ENCODE measurements at regions not wholly inside any gene's neighbourhood (a gene's known extent, or its start where the extent isn't known, plus 50 kb on each side); places are given as distances from the start of the nearest gene placed in this dataset.
A peak's percentile ranks its signal among the peaks of the same experiment; 100 is the strongest.
"Not testable (repeated sequence)": the region's sequence is repeated elsewhere in the genome, so short reads cannot be mapped to it uniquely, and the experiment has no call there.

GRCh38 chr7:81887098-81888090 is 117.5 kb upstream of the HGF start:
- no peak for DNase-seq

GRCh38 chr7:81886211-81886764 is 116.4 kb upstream of the HGF start:
- DNase-seq, result no peak

- DNase-seq, result no peak
Measured at GRCh38 chr7:81884817-81885216, 115.0 kb upstream of the HGF start.

GRCh38 chr7:81883801-81884393 is 114.0 kb upstream of the HGF start:
- DNase-seq, result no peak

- no peak for DNase-seq
Measured at GRCh38 chr7:81882086-81882485, 112.2 kb upstream of the HGF start.

- DNase-seq, result no peak
Measured at GRCh38 chr7:81877890-81878289, 108.0 kb upstream of the HGF start.

GRCh38 chr7:81873559-81873958 is 103.7 kb upstream of the HGF start:
- peak; percentile 13 for DNase-seq

GRCh38 chr7:81871606-81872265 is 101.9 kb upstream of the HGF start:
- no peak for DNase-seq

- DNase-seq, result no peak
Measured at GRCh38 chr7:81870608-81871007, 100.8 kb upstream of the HGF start.

GRCh38 chr7:81869670-81870069 is 99.8 kb upstream of the HGF start:
- DNase-seq, result no peak

GRCh38 chr7:81865754-81866153 is 95.9 kb upstream of the HGF start:
- DNase-seq, result no peak

GRCh38 chr7:81859433-81859832 is 89.6 kb upstream of the HGF start:
- DNase-seq, result no peak

- DNase-seq, result peak; percentile 25
Measured at GRCh38 chr7:81858820-81859219, 89.0 kb upstream of the HGF start.

- no peak for DNase-seq
Measured at GRCh38 chr7:81857385-81857784, 87.5 kb upstream of the HGF start.

- DNase-seq, result no peak
Measured at GRCh38 chr7:81854518-81854917, 84.7 kb upstream of the HGF start.

- no peak for DNase-seq
Measured at GRCh38 chr7:81852701-81853100, 82.9 kb upstream of the HGF start.

- no peak for DNase-seq
Measured at GRCh38 chr7:81851413-81851812, 81.6 kb upstream of the HGF start.

- DNase-seq, result peak; percentile 39
Measured at GRCh38 chr7:81846398-81846797, 76.6 kb upstream of the HGF start.

- DNase-seq, result no peak
Measured at GRCh38 chr7:81845744-81846241, 75.9 kb upstream of the HGF start.

GRCh38 chr7:81843657-81844056 is 73.8 kb upstream of the HGF start:
- not testable (repeated sequence) for DNase-seq

GRCh38 chr7:81842361-81842760 is 72.5 kb upstream of the HGF start:
- DNase-seq, result no peak

- no peak for DNase-seq
Measured at GRCh38 chr7:81839708-81840369, 70.0 kb upstream of the HGF start.

- DNase-seq, result peak; percentile 67
Measured at GRCh38 chr7:81833401-81833800, 63.6 kb upstream of the HGF start.
